Mesendoderm (in vitro differentiated cells): ENCODE measurements at regions not wholly inside any gene's neighbourhood (a gene's known extent, or its start where the extent isn't known, plus 50 kb on each side); places are given as distances from the start of the nearest gene placed in this dataset.

ENCODE experiments used
- DNase-seq: peaks from one replicate; pipeline ENCODE4 v3.0.0; 2013
- H2AK5ac ChIP-seq: 2 replicates; pipeline ENCODE4 v1.6.1; 2013; ENCODE audit warnings: low read length, inconsistent platforms
- H2BK120ac ChIP-seq: 2 replicates; pipeline ENCODE4 v1.6.1; 2013; ENCODE audit warnings: low read depth, mild to moderate bottlenecking, low read length, moderate library complexity, mixed read lengths
- H2BK15ac ChIP-seq: replicated peaks from 2 replicates; pipeline ENCODE4 v1.6.1; 2013; ENCODE audit warnings: low read depth, mild to moderate bottlenecking, moderate library complexity
- H2BK5ac ChIP-seq: 2 replicates; pipeline ENCODE4 v1.6.1; 2013; ENCODE audit warnings: low read length, inconsistent platforms
- H3K18ac ChIP-seq: 2 replicates; pipeline ENCODE4 v1.6.1; 2013; ENCODE audit warnings: mild to moderate bottlenecking, low read length, mixed read lengths
- H3K23ac ChIP-seq: one replicate; pipeline ENCODE4 v1.6.1; 2013; ENCODE audit warnings: low read length
- H3K27ac ChIP-seq: 2 replicates; pipeline ENCODE4 v1.5.1; 2013; ENCODE audit warnings: low read depth, mild to moderate bottlenecking, inconsistent platforms, low read length, moderate library complexity
- H3K27me3 ChIP-seq: 2 replicates; pipeline ENCODE4 v1.6.1; 2013; ENCODE audit warnings: low read length, control low read depth, mild to moderate bottlenecking, inconsistent platforms; ENCODE audit not compliant: insufficient read depth, poor library complexity
- H3K36me3 ChIP-seq: 2 replicates; pipeline ENCODE4 v1.6.1; 2013; ENCODE audit warnings: low read length, inconsistent platforms; ENCODE audit not compliant: control insufficient read depth, insufficient read depth
- H3K4ac ChIP-seq: one replicate; pipeline ENCODE4 v1.6.1; 2013; ENCODE audit warnings: low read depth, mild to moderate bottlenecking, low read length, moderate library complexity
- H3K4me1 ChIP-seq: 2 replicates; pipeline ENCODE4 v1.6.1; 2013; ENCODE audit warnings: low read depth, low read length, inconsistent platforms; ENCODE audit not compliant: control insufficient read depth
- H3K4me2 ChIP-seq: 2 replicates; pipeline ENCODE4 v1.6.1; 2013; ENCODE audit warnings: low read length
- H3K4me3 ChIP-seq: 2 replicates; pipeline ENCODE4 v1.5.1; 2013; ENCODE audit warnings: mild to moderate bottlenecking, low read length
- H3K56ac ChIP-seq: one replicate; pipeline ENCODE4 v1.6.1; 2013; ENCODE audit warnings: low read length
- H3K79me1 ChIP-seq: 2 replicates; pipeline ENCODE4 v1.6.1; 2013; ENCODE audit warnings: low read length, inconsistent platforms
- H3K79me2 ChIP-seq: 2 replicates; pipeline ENCODE4 v1.6.1; 2013; ENCODE audit warnings: mild to moderate bottlenecking, low read length; ENCODE audit not compliant: control insufficient read depth, insufficient read depth
- H3K9ac ChIP-seq: 2 replicates; pipeline ENCODE4 v1.6.1; 2013; ENCODE audit warnings: low read length, inconsistent platforms
- H4K5ac ChIP-seq: one replicate; pipeline ENCODE4 v1.6.1; 2013; ENCODE audit warnings: low read length
- H4K8ac ChIP-seq: one replicate; pipeline ENCODE4 v1.6.1; 2013; ENCODE audit warnings: low read depth, mild to moderate bottlenecking, control low read depth, low read length, moderate library complexity
- WGBS: extraction: QIAGEN DNeasy Blood & Tissue Kit; methylation state at CpG from one replicate; pipeline ENCODE4 v1.1.7; 2013; ENCODE audit warnings: low lambda C conversion rate, missing lambda C conversion rate; ENCODE audit not compliant: insufficient coverage; ENCODE audit errors: extremely low coverage; 5-methylcytosine and 5-hydroxymethylcytosine counted together

- H3K4ac ChIP-seq = no peak overlapping the region
- H2AK5ac ChIP-seq = no peak overlapping the region
- H3K9ac ChIP-seq = no peak overlapping the region
- no peak overlapping the region for H3K4me2 ChIP-seq
- H3K4me3 ChIP-seq = no peak overlapping the region
- no peaks in the 10 kb centered on the region for H3K79me2 ChIP-seq
- no peak overlapping the region for H3K27ac ChIP-seq
- H3K23ac ChIP-seq = no peak overlapping the region
- H2BK15ac ChIP-seq = no peak overlapping the region
- no peak for DNase-seq
- no peaks in the 10 kb centered on the region for H3K27me3 ChIP-seq
- no peak overlapping the region for H4K5ac ChIP-seq
- H3K79me1 ChIP-seq = no peaks in the 10 kb centered on the region
- WGBS = no CpG with 5 or more reads among the region's 1 CpG
- H3K4me1 ChIP-seq = peaks cover 16% of the 10 kb centered on the region
- no peak overlapping the region for H3K18ac ChIP-seq
- no peak overlapping the region for H4K8ac ChIP-seq
- H3K56ac ChIP-seq = no peak overlapping the region
- no peaks in the 10 kb centered on the region for H3K36me3 ChIP-seq
- H2BK120ac ChIP-seq = no peak overlapping the region
- peak overlapping the region; percentile 43 for H2BK5ac ChIP-seq
These were observed 259.9 kb downstream of the OPA1 start for GRCh38 chr3:193852901-193853300.

DNA sequence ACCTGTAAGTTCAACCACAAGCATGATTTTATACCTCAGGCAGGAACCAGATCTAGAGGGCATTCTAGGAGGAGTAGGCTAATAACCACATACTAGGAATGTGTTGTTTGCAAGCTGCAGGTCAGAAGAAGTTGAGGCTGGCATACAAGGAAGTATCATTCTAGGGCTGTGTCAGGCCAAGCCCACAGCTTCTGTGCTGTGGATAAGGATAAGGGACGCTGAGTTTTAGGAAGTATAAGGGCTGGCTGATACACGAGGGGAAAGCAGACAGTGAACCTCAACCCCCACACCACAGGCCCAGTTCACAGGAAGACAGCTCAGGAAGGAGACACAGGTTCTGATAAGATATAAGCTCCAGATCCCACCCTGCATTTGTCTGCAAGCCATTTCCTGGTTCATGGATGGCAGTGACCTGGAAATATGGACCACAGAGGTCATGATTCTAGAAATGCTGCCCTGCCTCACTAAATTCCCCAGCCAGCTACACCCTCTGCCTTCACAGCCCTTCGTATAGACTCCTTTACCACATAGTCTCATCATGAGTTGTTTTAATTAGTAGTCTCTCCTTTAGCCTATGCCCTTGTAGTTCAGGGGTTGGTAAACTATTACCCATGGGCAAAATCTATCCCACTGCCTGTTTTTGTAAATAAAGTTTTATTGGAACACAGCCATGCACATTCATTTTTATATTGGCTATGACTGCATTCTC, 260.7 kb downstream of the OPA1 start:
- Histone ChIP-seq H3K18ac (no peak overlapping the region), H2BK5ac (peak overlapping the region; percentile 15), H3K27me3 (no peaks in the 10 kb centered on the region), H4K5ac (no peak overlapping the region), H2BK15ac (no peak overlapping the region), H3K79me1 (no peaks in the 10 kb centered on the region), H3K4me1 (peaks cover 16% of the 10 kb centered on the region), H3K27ac (no peak overlapping the region), H3K4ac (no peak overlapping the region), H3K9ac (no peak overlapping the region), H2AK5ac (peak overlapping the region; percentile 5), H3K36me3 (no peaks in the 10 kb centered on the region), H4K8ac (no peak overlapping the region), H3K23ac (no peak overlapping the region), H3K4me3 (no peak overlapping the region), H3K79me2 (no peaks in the 10 kb centered on the region), H3K4me2 (no peak overlapping the region), H2BK120ac (no peak overlapping the region), H3K56ac (peak overlapping the region; percentile 66)
- DNase-seq = peak; percentile 52
- no CpG with 5 or more reads among the region's 3 CpGs for whole genome bisulfite sequencing

DNA sequence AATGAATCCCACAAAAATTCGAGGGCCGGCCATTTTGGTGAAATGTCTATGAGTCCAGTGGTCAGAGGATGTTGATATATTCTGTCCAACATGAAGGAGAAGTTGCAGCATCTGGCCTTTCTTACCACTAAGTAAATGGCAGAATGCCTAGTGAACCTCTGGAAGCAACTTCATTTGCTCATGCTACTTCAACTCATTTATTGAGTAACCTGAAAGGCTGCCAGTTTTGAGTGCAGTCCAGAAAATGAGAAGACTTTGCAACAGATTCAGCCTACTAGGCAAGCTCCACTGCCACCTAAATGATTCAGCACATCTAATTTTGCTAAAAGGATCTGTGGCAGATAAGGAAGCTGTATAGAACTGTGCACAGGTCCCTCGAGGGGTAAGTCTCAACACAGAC, 265.0 kb downstream of the OPA1 start:
- H3K79me2 ChIP-seq = no peaks in the 10 kb centered on the region
- peak overlapping the region; percentile 38 for H2BK15ac ChIP-seq
- no peaks in the 10 kb centered on the region for H3K79me1 ChIP-seq
- H3K4ac ChIP-seq = no peak overlapping the region
- no peak overlapping the region for H3K4me3 ChIP-seq
- no peak overlapping the region for H3K18ac ChIP-seq
- H3K27me3 ChIP-seq = no peaks in the 10 kb centered on the region
- H4K5ac ChIP-seq = no peak overlapping the region
- H3K23ac ChIP-seq = no peak overlapping the region
- no peak overlapping the region for H4K8ac ChIP-seq
- H3K4me2 ChIP-seq = no peak overlapping the region
- peaks cover 7% of the 10 kb centered on the region for H3K4me1 ChIP-seq
- no peak overlapping the region for H2BK5ac ChIP-seq
- H3K56ac ChIP-seq = no peak overlapping the region
- no peak overlapping the region for H3K9ac ChIP-seq
- no peaks in the 10 kb centered on the region for H3K36me3 ChIP-seq
- DNase-seq = no peak
- no peak overlapping the region for H2BK120ac ChIP-seq
- H3K27ac ChIP-seq = no peak overlapping the region
- no peak overlapping the region for H2AK5ac ChIP-seq
- no CpG with 5 or more reads among the region's 3 CpGs for WGBS

- Histone ChIP-seq H2BK15ac (no peak overlapping the region), H3K18ac (no peak overlapping the region), H3K79me2 (no peaks in the 10 kb centered on the region), H3K4ac (no peak overlapping the region), H2AK5ac (no peak overlapping the region), H3K36me3 (no peaks in the 10 kb centered on the region), H3K9ac (no peak overlapping the region), H3K27me3 (no peaks in the 10 kb centered on the region), H3K56ac (no peak overlapping the region), H2BK120ac (no peak overlapping the region), H3K23ac (no peak overlapping the region), H3K4me3 (no peak overlapping the region), H4K5ac (no peak overlapping the region), H4K8ac (no peak overlapping the region), H3K4me2 (no peak overlapping the region), H3K79me1 (no peaks in the 10 kb centered on the region), H2BK5ac (no peak overlapping the region), H3K4me1 (no peaks in the 10 kb centered on the region), H3K27ac (no peak overlapping the region)
- DNase-seq = no peak
- no CpG with 5 or more reads among the region's 3 CpGs for WGBS
These were observed 266.2 kb downstream of the OPA1 start for GRCh38 chr3:193859195-193859594.

GRCh38 chr3:193861012-193861411, 268.0 kb downstream of the OPA1 start:
- no CpG with 5 or more reads among the region's 2 CpGs for whole genome bisulfite sequencing

GRCh38 chr3:193862843-193863242, 269.8 kb downstream of the OPA1 start:
- Histone ChIP-seq H2BK15ac (no peak overlapping the region), H2BK5ac (no peak overlapping the region), H3K4me1 (no peaks in the 10 kb centered on the region), H4K5ac (no peak overlapping the region), H2BK120ac (no peak overlapping the region), H2AK5ac (no peak overlapping the region), H4K8ac (no peak overlapping the region), H3K23ac (no peak overlapping the region), H3K27me3 (no peaks in the 10 kb centered on the region), H3K79me2 (no peaks in the 10 kb centered on the region), H3K4me3 (no peak overlapping the region), H3K4ac (no peak overlapping the region), H3K9ac (no peak overlapping the region), H3K56ac (no peak overlapping the region), H3K36me3 (no peaks in the 10 kb centered on the region), H3K27ac (no peak overlapping the region), H3K18ac (no peak overlapping the region), H3K4me2 (no peak overlapping the region), H3K79me1 (no peaks in the 10 kb centered on the region)
- no peak for DNase-seq
- WGBS = no CpG with 5 or more reads among the region's 4 CpGs

More at GRCh38 chr3:193861012-193861411, 268.0 kb downstream of the OPA1 start:
- H3K56ac ChIP-seq = no peak overlapping the region
- DNase-seq = no peak
- H3K9ac ChIP-seq = no peak overlapping the region
- no peak overlapping the region for H2BK120ac ChIP-seq
- H3K27ac ChIP-seq = no peak overlapping the region
- H3K23ac ChIP-seq = no peak overlapping the region
- no peaks in the 10 kb centered on the region for H3K36me3 ChIP-seq
- H4K5ac ChIP-seq = no peak overlapping the region
- no peak overlapping the region for H2AK5ac ChIP-seq
- no peaks in the 10 kb centered on the region for H3K4me1 ChIP-seq
- no peak overlapping the region for H4K8ac ChIP-seq
- no peaks in the 10 kb centered on the region for H3K79me2 ChIP-seq
- H2BK15ac ChIP-seq = no peak overlapping the region
- H3K27me3 ChIP-seq = no peaks in the 10 kb centered on the region
- H3K18ac ChIP-seq = no peak overlapping the region
- no peak overlapping the region for H3K4me3 ChIP-seq
- H2BK5ac ChIP-seq = no peak overlapping the region
- H3K4me2 ChIP-seq = no peak overlapping the region
- no peak overlapping the region for H3K4ac ChIP-seq
- H3K79me1 ChIP-seq = no peaks in the 10 kb centered on the region
